GM12878 (cell line): ENCODE measurements at regions not wholly inside any gene's neighbourhood (a gene's known extent, or its start where the extent isn't known, plus 50 kb on each side); places are given as distances from the start of the nearest gene placed in this dataset.
"Not testable (repeated sequence)": the region's sequence is repeated elsewhere in the genome, so short reads cannot be mapped to it uniquely, and the experiment has no call there.

Experiments
- ATAC-seq: fragments of 200-7000 bp; cut with Tn5 transposase; 3 replicates; pipeline ENCODE4 v1.9.1; 2020; ENCODE audit warnings: mild to moderate bottlenecking, moderate library complexity
- BruUV-seq: library from RNA; stranded (reverse); fragments of 400-500 nt; replicated peaks from 2 replicates; lab custom pipeline; 2021; lab: Mats Ljungman, UMichigan
- CTCF ChIA-PET: fragments of 300-600 bp; sonication (Branson Sonifier 250); formaldehyde crosslinking; extraction: SDS; loops from one replicate; lab custom pipeline; 2021; ENCODE audit warnings: inconsistent platforms; lab: Yijun Ruan, JAX
- POLR2A ChIA-PET: fragments of 350-600 bp; formaldehyde crosslinking; extraction: SDS; loops from one replicate; lab custom pipeline; 2021; ENCODE audit warnings: inconsistent platforms; lab: Charles Lee
- RAD21 ChIA-PET: fragments of 300-600 bp; sonication (Branson Sonifier 250); formaldehyde crosslinking; loops from one replicate; lab custom pipeline; 2023; ENCODE audit warnings: antibody characterized with exemption; ENCODE audit not compliant: unreplicated experiment; lab: Charles Lee
- SMC1A ChIA-PET: fragments of 300-600 bp; sonication (Branson Sonifier 250); formaldehyde crosslinking; loops from one replicate; lab custom pipeline; 2023; ENCODE audit not compliant: unreplicated experiment, uncharacterized antibody; lab: Charles Lee
- DNase-seq: peaks from one replicate; pipeline ENCODE4 v3.0.0-alpha.2; 2011; ENCODE audit warnings: low read depth, low spot score
- FAIRE-seq: peaks from 3 replicates; lab custom pipeline; 2011; peaks lifted over from hg19 to GRCh38; lab: Jason Lieb, UNC
- H2AFZ ChIP-seq: 2 replicates; pipeline ENCODE4 v1.6.0; 2011; ENCODE audit warnings: low read depth, low read length, control low read depth; ENCODE audit not compliant: control insufficient read depth
- H3K27ac ChIP-seq: 2 replicates; pipeline ENCODE4 v1.5.1; 2011; ENCODE audit warnings: control low read depth; ENCODE audit not compliant: control insufficient read depth, insufficient read depth
- H3K27me3 ChIP-seq, 2 experiments: replicated peaks in 1 of 2; 2 replicates each; pipeline versions ENCODE4 v1.6.0 to v1.6.1; 2011; ENCODE audit warnings: low read length in 1 of 2; ENCODE audit not compliant: control insufficient read depth in 2 of 2, insufficient read depth in 2 of 2
- H3K36me3 ChIP-seq, 2 experiments: 2 replicates each; pipeline ENCODE4 v1.5.1; 2011; ENCODE audit warnings: low read length in 1 of 2; ENCODE audit not compliant: control insufficient read depth in 2 of 2, insufficient read depth in 2 of 2
- H3K4me1 ChIP-seq: 2 replicates; pipeline ENCODE4 v1.6.1; 2011; ENCODE audit warnings: mild to moderate bottlenecking, low read length, moderate library complexity, mixed read lengths; ENCODE audit not compliant: control insufficient read depth, insufficient read depth
- H3K4me2 ChIP-seq: 2 replicates; pipeline ENCODE4 v1.6.0; 2011; ENCODE audit warnings: control low read depth; ENCODE audit not compliant: control insufficient read depth, insufficient read depth
- H3K4me3 ChIP-seq: fragments of 200-600 bp; sonication (generic); 2 replicates; pipeline ENCODE4 v1.5.1; 2016
- H3K79me2 ChIP-seq: 2 replicates; pipeline ENCODE4 v1.6.0; 2011; ENCODE audit warnings: low read length; ENCODE audit not compliant: control insufficient read depth, insufficient read depth
- H3K9ac ChIP-seq: 2 replicates; pipeline ENCODE4 v1.8.0; 2011; ENCODE audit warnings: low read length, control low read depth, mixed read lengths; ENCODE audit not compliant: control insufficient read depth, insufficient read depth
- H3K9me3 ChIP-seq: replicated peaks from 3 replicates; pipeline ENCODE4 v1.5.1; 2011; ENCODE audit warnings: mild to moderate bottlenecking, low read length; ENCODE audit not compliant: control insufficient read depth, insufficient read depth
- H4K20me1 ChIP-seq: 2 replicates; pipeline ENCODE4 v1.6.0; 2011; ENCODE audit not compliant: control insufficient read depth, insufficient read depth
- HSF1 ChIP-seq: fragments of 150-350 bp; IDR thresholded peaks from 2 replicates; pipeline ENCODE4 v1.6.1; 2014; ENCODE audit warnings: mild to moderate bottlenecking, low read depth, low read length
- MTA2 ChIP-seq: fragments of 450-650 bp; IDR thresholded peaks from 2 replicates; pipeline ENCODE4 v1.6.1; 2016; ENCODE audit warnings: low read depth, mild to moderate bottlenecking, moderate library complexity
- MXI1 ChIP-seq: fragments of 150-350 bp; IDR thresholded peaks from 2 replicates; pipeline ENCODE4 v1.6.1; 2011; ENCODE audit warnings: low read depth, mild to moderate bottlenecking, inconsistent platforms, low read length, improper control_type of control experiment
- RELA ChIP-seq: fragments of 450-650 bp; IDR thresholded peaks from 2 replicates; pipeline ENCODE4 v1.8.0; 2014; ENCODE audit warnings: borderline replicate concordance; ENCODE audit not compliant: partially characterized antibody
- WGBS: methylation state at CpG from one replicate; pipeline ENCODE4 v1.1.6; 2016; ENCODE audit warnings: low lambda C conversion rate; ENCODE audit not compliant: insufficient replicate concordance, insufficient coverage; ENCODE audit errors: missing lambda C conversion rate; 5-methylcytosine and 5-hydroxymethylcytosine counted together
- in situ Hi-C: fragments of 300-500 bp; cut with MboI; formaldehyde crosslinking; loops from 9 replicates; pipeline ENCODE4 v1.14.3; 2018; ENCODE audit warnings: mixed read lengths
- intact Hi-C: fragments of 100-400 bp; cut with micrococcal nuclease; formaldehyde crosslinking; loops from one replicate; pipeline ENCODE4 v1.14.2; 2022; ENCODE audit not compliant: unreplicated experiment
- TF ChIP-seq, protein P1 (sequence below): fragments of 450-650 bp; IDR thresholded peaks from 2 replicates; pipeline ENCODE4 v1.6.1; 2017; ENCODE audit warnings: low read depth, mild to moderate bottlenecking, moderate library complexity

DNA sequence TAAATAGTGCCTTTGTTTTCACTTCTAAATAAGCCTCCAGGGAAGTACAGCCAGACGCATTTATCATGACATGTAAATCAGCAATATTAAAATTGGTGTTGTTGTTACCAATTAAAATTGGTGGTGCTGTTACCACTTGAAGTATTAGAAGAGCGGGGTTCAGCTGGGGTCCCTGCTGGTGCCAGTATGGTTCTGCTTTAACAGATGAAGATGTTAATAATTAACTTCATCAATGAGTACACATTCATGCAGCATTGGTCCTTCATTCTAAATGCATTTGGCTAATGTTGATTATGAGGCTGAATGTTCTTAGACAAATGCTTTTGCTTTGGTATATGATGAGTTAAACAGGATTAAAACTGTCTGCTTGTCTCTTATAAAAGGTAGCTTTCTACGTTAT is 67.6 kb upstream of the TMC1 start:
- H3K79me2 ChIP-seq: no peaks in the 10 kb centered on the region
- H3K9ac ChIP-seq: no peak overlapping the region
- ChIA-PET CTCF (no interaction called here), SMC1A (interaction anchor here (1.0 to 1.2 kb wide), 2 partner anchors 9 to 74 kb away, joined by 3 to 4 read pairs; no protein-coding TSS in a partner anchor), POLR2A (no interaction called here), RAD21 (interaction anchor here (1.1 to 1.4 kb wide), 2 partner anchors 9 to 55 kb away, joined by 3 read pairs; no protein-coding TSS in a partner anchor)
- H2AFZ ChIP-seq: no peak overlapping the region
- H3K27ac ChIP-seq: no peak overlapping the region
- ATAC-seq (no peak; the same call in 2 of the 3 replicates), DNase-seq (no peak), FAIRE-seq (no peak)
- no peak for TF ChIP-seq MTA2
- no peak for TF ChIP-seq MXI1
- TF ChIP-seq, protein P1, sequence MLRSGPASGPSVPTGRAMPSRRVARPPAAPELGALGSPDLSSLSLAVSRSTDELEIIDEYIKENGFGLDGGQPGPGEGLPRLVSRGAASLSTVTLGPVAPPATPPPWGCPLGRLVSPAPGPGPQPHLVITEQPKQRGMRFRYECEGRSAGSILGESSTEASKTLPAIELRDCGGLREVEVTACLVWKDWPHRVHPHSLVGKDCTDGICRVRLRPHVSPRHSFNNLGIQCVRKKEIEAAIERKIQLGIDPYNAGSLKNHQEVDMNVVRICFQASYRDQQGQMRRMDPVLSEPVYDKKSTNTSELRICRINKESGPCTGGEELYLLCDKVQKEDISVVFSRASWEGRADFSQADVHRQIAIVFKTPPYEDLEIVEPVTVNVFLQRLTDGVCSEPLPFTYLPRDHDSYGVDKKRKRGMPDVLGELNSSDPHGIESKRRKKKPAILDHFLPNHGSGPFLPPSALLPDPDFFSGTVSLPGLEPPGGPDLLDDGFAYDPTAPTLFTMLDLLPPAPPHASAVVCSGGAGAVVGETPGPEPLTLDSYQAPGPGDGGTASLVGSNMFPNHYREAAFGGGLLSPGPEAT: no peak
- no peak for TF ChIP-seq RELA
- no peak for TF ChIP-seq HSF1
- BruUV-seq: no TSS peak
- intact Hi-C loops (no loop called here), in situ Hi-C loops (no loop called here)
- H3K27me3 ChIP-seq: no peaks in the 10 kb centered on the region
- WGBS: 80% methylated on average over 3 of the region's 3 CpGs
- H3K4me2 ChIP-seq: no peak overlapping the region
- H4K20me1 ChIP-seq: no peaks in the 10 kb centered on the region
- H3K4me3 ChIP-seq: no peak overlapping the region
- no peaks in the 10 kb centered on the region for H3K9me3 ChIP-seq
- H3K36me3 ChIP-seq: no peaks in the 10 kb centered on the region
- no peaks in the 10 kb centered on the region for H3K4me1 ChIP-seq

- FAIRE-seq, H3K9me3 ChIP-seq, BruUV-seq, H3K27ac ChIP-seq, H3K4me3 ChIP-seq, H3K36me3 ChIP-seq, H2AFZ ChIP-seq, ATAC-seq, H4K20me1 ChIP-seq, H3K27me3 ChIP-seq, H3K9ac ChIP-seq, in situ Hi-C loops, H3K4me2 ChIP-seq, DNase-seq, H3K79me2 ChIP-seq: not testable (repeated sequence)
- peaks cover 15% of the 10 kb centered on the region for H3K4me1 ChIP-seq
- intact Hi-C loops: loop anchor here (10.0 kb wide), 1 partner anchor 241 kb away; no protein-coding TSS in a partner anchor
- ChIA-PET POLR2A (interaction anchor here (1.0 to 1.2 kb wide), 3 partner anchors 12 to 84 kb away, joined by 3 to 5 read pairs (median 3); no protein-coding TSS in a partner anchor), SMC1A (interaction anchor here (0.8 to 5.8 kb wide), 7 partner anchors 13 to 84 kb away, joined by 3 to 73 read pairs (median 3); no protein-coding TSS in a partner anchor), CTCF (interaction anchor here (0.6 to 6.2 kb wide), 5 partner anchors 13 to 165 kb away, joined by 3 to 46 read pairs (median 4); no protein-coding TSS in a partner anchor), RAD21 (interaction anchor here (1.0 to 3.9 kb wide), 5 partner anchors 13 to 80 kb away, joined by 3 to 43 read pairs (median 30); no protein-coding TSS in a partner anchor)
- WGBS: 64% methylated on average over 4 of the region's 5 CpGs
Observed at GRCh38 chr9:72446241-72446640, 75.2 kb upstream of the TMC1 start.
